ENCODE measurements at regions not wholly inside any gene's neighbourhood (a gene's known extent, or its start where the extent isn't known, plus 50 kb on each side); places are given as distances from the start of the nearest gene placed in this dataset.
"Not testable (repeated sequence)": the region's sequence is repeated elsewhere in the genome, so short reads cannot be mapped to it uniquely, and the experiment has no call there.

- H3K9me3 Mint-ChIP-seq, result no peaks in the 10 kb centered on the region
- H3K27me3 Mint-ChIP-seq, result no peaks in the 10 kb centered on the region
- H3K4me3 Mint-ChIP-seq, result no peak overlapping the region
- ATAC-seq (ENCODE audit: low read depth), result no peak
- no peaks in the 10 kb centered on the region for H3K36me3 Mint-ChIP-seq
- DNase-seq (ENCODE audit: low spot score in 2 of 2), result no peak
- no peak overlapping the region for H3K27ac Mint-ChIP-seq
- H3K4me1 Mint-ChIP-seq, result no peaks in the 10 kb centered on the region
Measured at GRCh38 chr13:76667551-76667950, 218.7 kb downstream of the KCTD12 start.

DNA sequence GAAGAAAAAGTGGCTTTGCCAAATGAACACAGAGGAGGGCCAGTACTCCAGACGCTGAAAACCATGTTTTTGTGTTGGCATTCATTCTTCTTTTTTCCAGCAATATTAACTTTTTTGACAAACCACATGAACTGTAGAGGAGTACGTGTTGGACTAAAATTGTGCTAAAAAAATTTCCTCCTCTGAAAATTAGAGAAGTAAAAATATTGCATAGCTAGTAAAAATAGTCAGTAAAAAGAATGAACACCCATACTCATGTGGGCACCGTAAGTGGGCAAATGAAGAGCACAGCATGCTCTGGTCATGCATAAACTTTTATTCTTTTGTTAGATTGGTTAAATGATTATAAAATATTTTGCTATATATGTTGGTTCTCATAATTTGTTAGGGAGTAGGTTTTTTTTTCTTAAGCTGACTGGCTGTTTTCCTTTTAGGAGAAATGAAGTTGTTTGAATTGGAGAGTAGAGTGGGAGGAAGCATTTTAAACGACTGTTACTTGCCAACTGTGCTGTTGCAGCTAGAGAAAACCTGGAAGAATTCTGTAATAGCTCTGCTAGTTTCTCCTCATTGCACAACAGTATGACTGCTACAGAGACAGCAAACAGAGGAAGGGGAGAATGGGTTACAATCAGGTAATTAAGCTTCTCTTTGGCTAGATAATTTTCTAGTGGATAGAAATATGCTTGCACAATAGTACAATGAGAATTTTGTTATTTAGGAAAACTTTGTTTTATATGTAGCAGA, 222.4 kb downstream of the KCTD12 start:
- Mint-ChIP-seq H3K9me3 (no peaks in the 10 kb centered on the region), H3K4me1 (no peaks in the 10 kb centered on the region), H3K27ac (no peak overlapping the region), H3K4me3 (no peak overlapping the region), H3K36me3 (no peaks in the 10 kb centered on the region), H3K27me3 (no peaks in the 10 kb centered on the region)
- DNase-seq (ENCODE audit: low spot score in 2 of 2) (no peak), ATAC-seq (ENCODE audit: low read depth) (no peak)

DNA sequence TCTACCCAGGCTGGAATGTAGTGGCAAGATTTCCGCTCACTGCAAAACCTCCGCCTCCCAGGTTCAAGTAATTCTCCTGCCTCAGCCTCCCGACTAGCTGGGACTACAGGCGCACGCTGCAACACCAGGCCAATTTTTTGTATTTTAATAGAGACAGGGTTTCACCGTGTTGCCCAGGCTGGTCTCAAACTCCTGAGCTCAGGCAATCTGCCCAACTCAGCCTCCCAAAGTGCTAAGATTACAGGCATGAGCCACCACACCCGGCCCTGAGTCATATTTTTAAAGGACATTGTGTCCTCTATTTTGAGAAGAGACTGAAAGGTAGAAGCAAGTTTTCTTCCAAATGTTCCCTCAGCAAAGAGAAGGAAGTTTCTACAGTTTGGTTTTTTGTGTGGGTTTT, 227.1 kb downstream of the KCTD12 start:
- DNase-seq (ENCODE audit: low spot score in 2 of 2); H3K27me3 Mint-ChIP-seq; ATAC-seq (ENCODE audit: low read depth); H3K4me1 Mint-ChIP-seq; H3K4me3 Mint-ChIP-seq; H3K27ac Mint-ChIP-seq; H3K36me3 Mint-ChIP-seq; H3K9me3 Mint-ChIP-seq: not testable (repeated sequence)

DNA sequence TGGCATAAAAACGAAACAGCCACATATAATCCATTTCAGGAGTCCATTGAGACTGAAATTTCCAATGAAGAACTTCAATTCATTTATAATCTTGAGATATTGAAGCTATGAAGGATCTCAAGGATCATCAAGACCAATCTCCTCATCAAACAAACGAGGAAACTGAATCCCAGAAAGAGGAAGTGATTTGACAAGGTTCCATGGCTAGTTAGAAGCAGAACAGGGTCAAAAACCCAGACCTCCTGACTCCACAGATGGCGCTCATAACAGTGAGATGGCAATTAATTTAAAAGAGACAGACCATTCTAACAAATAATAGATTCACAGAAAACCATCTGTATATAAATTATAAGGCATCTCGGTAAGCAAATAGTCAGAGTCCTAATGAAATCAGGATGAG, 229.7 kb downstream of the KCTD12 start:
- H3K27ac Mint-ChIP-seq, result no peak overlapping the region
- H3K9me3 Mint-ChIP-seq, result no peaks in the 10 kb centered on the region
- H3K4me1 Mint-ChIP-seq, result no peaks in the 10 kb centered on the region
- no peak for DNase-seq (ENCODE audit: low spot score in 2 of 2)
- ATAC-seq (ENCODE audit: low read depth), result no peak
- H3K36me3 Mint-ChIP-seq, result no peaks in the 10 kb centered on the region
- H3K4me3 Mint-ChIP-seq, result no peak overlapping the region
- peaks cover 4% of the 10 kb centered on the region for H3K27me3 Mint-ChIP-seq

- no peaks in the 10 kb centered on the region for H3K4me1 Mint-ChIP-seq
- H3K4me3 Mint-ChIP-seq, result no peak overlapping the region
- H3K27ac Mint-ChIP-seq, result no peak overlapping the region
- ATAC-seq (ENCODE audit: low read depth) (no peak), DNase-seq (ENCODE audit: low spot score in 2 of 2) (no peak)
- H3K36me3 Mint-ChIP-seq, result no peaks in the 10 kb centered on the region
- no peaks in the 10 kb centered on the region for H3K9me3 Mint-ChIP-seq
- peaks cover 4% of the 10 kb centered on the region for H3K27me3 Mint-ChIP-seq
Measured at GRCh38 chr13:76656056-76656455, 230.1 kb downstream of the KCTD12 start.

DNA sequence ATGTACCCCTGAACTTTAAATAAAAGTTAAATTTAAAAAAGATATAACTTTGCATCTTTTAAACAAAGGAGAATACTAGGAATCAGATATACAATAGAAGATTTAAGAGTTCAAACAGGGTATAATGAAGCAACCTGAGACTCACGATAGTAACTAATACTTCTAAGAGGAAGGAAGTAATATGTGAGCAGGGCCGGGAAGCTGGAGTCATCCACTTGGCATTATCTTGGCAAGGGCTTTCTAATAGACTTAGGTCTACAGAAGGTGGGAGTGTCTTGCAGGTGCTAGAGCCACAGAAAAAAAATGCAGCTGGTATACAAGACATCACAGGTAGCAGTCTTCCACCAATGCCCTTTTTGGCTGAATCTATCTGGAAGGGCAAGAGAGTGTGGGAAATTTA, 231.9 kb downstream of the KCTD12 start:
- Mint-ChIP-seq H3K36me3 (no peaks in the 10 kb centered on the region), H3K4me3 (no peak overlapping the region), H3K27ac (no peak overlapping the region), H3K4me1 (no peaks in the 10 kb centered on the region), H3K27me3 (peaks cover 4% of the 10 kb centered on the region), H3K9me3 (no peaks in the 10 kb centered on the region)
- ATAC-seq (ENCODE audit: low read depth) (no peak), DNase-seq (ENCODE audit: low spot score in 2 of 2) (no peak)

- Mint-ChIP-seq H3K4me1 (no peaks in the 10 kb centered on the region), H3K36me3 (no peaks in the 10 kb centered on the region), H3K27me3 (peaks cover 6% of the 10 kb centered on the region), H3K4me3 (no peak overlapping the region), H3K9me3 (no peaks in the 10 kb centered on the region), H3K27ac (no peak overlapping the region)
- DNase-seq (ENCODE audit: low spot score in 2 of 2) (no peak), ATAC-seq (ENCODE audit: low read depth) (no peak)
Measured at GRCh38 chr13:76651286-76651685, 234.9 kb downstream of the KCTD12 start.

DNA sequence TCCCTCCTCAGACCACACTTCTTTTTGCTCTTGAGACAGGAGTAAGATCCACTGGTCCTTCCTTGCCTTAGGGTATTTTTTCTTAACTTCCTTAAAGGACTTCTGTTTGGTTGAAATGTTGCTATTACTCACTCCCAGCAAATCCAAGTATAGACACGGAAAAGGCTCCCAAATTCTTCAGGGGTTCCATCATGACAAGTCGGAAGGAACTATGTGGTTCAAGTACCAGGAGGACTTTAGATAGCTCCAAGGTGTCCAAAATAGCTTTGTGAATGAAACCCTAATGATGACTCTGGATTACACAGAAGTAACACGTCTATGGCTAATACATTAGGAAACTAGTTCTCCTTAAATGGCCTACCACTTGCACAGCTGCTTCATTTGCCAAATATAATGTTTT, 238.7 kb downstream of the KCTD12 start:
- Mint-ChIP-seq H3K9me3 (no peaks in the 10 kb centered on the region), H3K27ac (no peak overlapping the region), H3K27me3 (peaks cover 4% of the 10 kb centered on the region), H3K4me1 (no peaks in the 10 kb centered on the region), H3K36me3 (no peaks in the 10 kb centered on the region), H3K4me3 (no peak overlapping the region)
- ATAC-seq (ENCODE audit: low read depth), result no peak
- no peak for DNase-seq (ENCODE audit: low spot score in 2 of 2)

GRCh38 chr13:76646946-76647345, 239.3 kb downstream of the KCTD12 start:
- H3K4me1 Mint-ChIP-seq, result no peaks in the 10 kb centered on the region
- no peak overlapping the region for H3K27ac Mint-ChIP-seq
- no peaks in the 10 kb centered on the region for H3K9me3 Mint-ChIP-seq
- no peak for DNase-seq (ENCODE audit: low spot score in 2 of 2)
- no peak for ATAC-seq (ENCODE audit: low read depth)
- peaks cover 3% of the 10 kb centered on the region for H3K27me3 Mint-ChIP-seq
- H3K36me3 Mint-ChIP-seq, result no peaks in the 10 kb centered on the region
- H3K4me3 Mint-ChIP-seq, result no peak overlapping the region

GRCh38 chr13:76645632-76646031, 240.6 kb downstream of the KCTD12 start:
- Mint-ChIP-seq H3K4me3 (no peak overlapping the region), H3K36me3 (no peaks in the 10 kb centered on the region), H3K4me1 (no peaks in the 10 kb centered on the region), H3K27me3 (peaks cover 4% of the 10 kb centered on the region), H3K9me3 (no peaks in the 10 kb centered on the region), H3K27ac (no peak overlapping the region)
- DNase-seq (ENCODE audit: low spot score in 2 of 2), result no peak
- ATAC-seq (ENCODE audit: low read depth), result no peak

- peaks cover 4% of the 10 kb centered on the region for H3K27me3 Mint-ChIP-seq
- no peaks in the 10 kb centered on the region for H3K9me3 Mint-ChIP-seq
Measured at GRCh38 chr13:76644906-76645305, 241.3 kb downstream of the KCTD12 start.

DNA sequence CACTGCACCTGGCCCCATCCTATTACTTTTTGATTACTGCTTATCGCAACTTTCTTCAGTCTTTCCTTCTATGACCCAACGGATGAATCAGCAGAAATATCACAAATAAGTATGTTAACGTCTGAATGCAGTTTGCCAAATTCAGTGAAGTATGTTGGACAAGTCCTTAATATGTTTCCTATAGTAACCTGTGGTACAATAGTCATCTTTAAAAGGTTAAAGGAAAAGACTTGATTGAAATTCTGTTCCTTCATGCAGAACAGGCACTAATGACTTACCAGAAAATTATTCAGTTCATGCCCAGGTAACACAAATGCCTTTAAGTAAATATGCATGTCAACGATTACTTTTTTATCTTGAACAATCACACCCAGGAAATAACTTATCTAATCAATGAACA, 242.6 kb downstream of the KCTD12 start:
- Mint-ChIP-seq H3K27me3 (peaks cover 6% of the 10 kb centered on the region), H3K9me3 (peaks cover 2% of the 10 kb centered on the region), H3K4me3 (no peak overlapping the region), H3K27ac (no peak overlapping the region), H3K4me1 (no peaks in the 10 kb centered on the region), H3K36me3 (no peaks in the 10 kb centered on the region)
- DNase-seq (ENCODE audit: low spot score in 2 of 2) (no peak), ATAC-seq (ENCODE audit: low read depth) (no peak)

More at GRCh38 chr13:76644906-76645305, 241.3 kb downstream of the KCTD12 start:
- no peaks in the 10 kb centered on the region for H3K4me1 Mint-ChIP-seq
- ATAC-seq (ENCODE audit: low read depth), result no peak
- no peaks in the 10 kb centered on the region for H3K36me3 Mint-ChIP-seq
- no peak overlapping the region for H3K27ac Mint-ChIP-seq
- H3K4me3 Mint-ChIP-seq, result no peak overlapping the region
- no peak for DNase-seq (ENCODE audit: low spot score in 2 of 2)

DNA sequence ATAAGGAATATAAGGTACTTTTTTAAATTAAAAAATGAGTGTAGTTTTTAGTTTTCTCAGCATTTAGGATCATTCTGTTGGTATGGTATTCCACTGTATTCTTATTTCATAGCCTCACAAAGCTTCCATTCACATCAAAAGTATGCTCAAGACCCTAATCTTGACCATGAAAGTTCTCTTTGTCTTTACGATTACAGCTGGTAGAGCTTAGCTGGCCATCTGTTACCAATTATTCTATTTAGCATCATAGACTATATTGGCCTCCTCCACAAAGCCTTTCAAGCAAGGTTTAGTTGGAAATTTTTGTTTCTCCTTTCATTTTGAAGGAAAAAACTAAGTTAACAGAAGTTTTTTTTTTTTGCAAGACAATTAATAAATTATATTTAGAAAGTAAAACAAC, 245.1 kb downstream of the KCTD12 start:
- H3K4me3 Mint-ChIP-seq, result no peak overlapping the region
- H3K27me3 Mint-ChIP-seq, result peaks cover 6% of the 10 kb centered on the region
- peaks cover 2% of the 10 kb centered on the region for H3K9me3 Mint-ChIP-seq
- H3K36me3 Mint-ChIP-seq, result no peaks in the 10 kb centered on the region
- H3K4me1 Mint-ChIP-seq, result no peaks in the 10 kb centered on the region
- no peak for DNase-seq (ENCODE audit: low spot score in 2 of 2)
- ATAC-seq (ENCODE audit: low read depth), result no peak
- no peak overlapping the region for H3K27ac Mint-ChIP-seq

GRCh38 chr13:76638882-76639281, 247.3 kb downstream of the KCTD12 start:
- no peak for DNase-seq (ENCODE audit: low spot score in 2 of 2)
- Mint-ChIP-seq H3K9me3 (peaks cover 2% of the 10 kb centered on the region), H3K36me3 (no peaks in the 10 kb centered on the region), H3K27me3 (peaks cover 6% of the 10 kb centered on the region), H3K27ac (no peak overlapping the region), H3K4me1 (no peaks in the 10 kb centered on the region), H3K4me3 (no peak overlapping the region)
- ATAC-seq (ENCODE audit: low read depth), result no peak

DNA sequence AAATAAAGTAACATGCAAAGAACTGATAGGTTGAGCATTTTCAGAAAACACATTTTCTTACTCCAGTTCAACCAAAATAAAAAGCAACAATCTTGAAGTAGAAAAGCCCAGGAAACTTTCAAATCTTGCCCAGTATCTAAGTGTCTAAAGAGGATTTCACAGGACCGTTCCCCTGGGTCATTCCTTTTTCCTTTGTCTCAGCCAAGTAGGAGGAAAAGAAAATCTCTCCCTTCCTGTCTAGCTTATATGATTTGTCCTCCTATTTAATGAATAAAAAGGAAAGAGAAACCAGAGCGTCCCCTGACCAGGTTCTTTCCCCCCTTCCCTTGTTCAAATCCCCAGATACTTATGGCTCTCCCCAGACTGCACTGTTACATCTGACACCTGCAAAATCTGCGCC, 248.0 kb downstream of the KCTD12 start:
- Mint-ChIP-seq H3K27me3 (peaks cover 9% of the 10 kb centered on the region), H3K4me1 (no peaks in the 10 kb centered on the region), H3K27ac (no peak overlapping the region), H3K9me3 (peaks cover 2% of the 10 kb centered on the region), H3K36me3 (no peaks in the 10 kb centered on the region), H3K4me3 (no peak overlapping the region)
- no peak for DNase-seq (ENCODE audit: low spot score in 2 of 2)
- no peak for ATAC-seq (ENCODE audit: low read depth)

Data from memory B cell (primary cell).